Keratinocyte (primary cell): ENCODE measurements at regions not wholly inside any gene's neighbourhood (a gene's known extent, or its start where the extent isn't known, plus 50 kb on each side); places are given as distances from the start of the nearest gene placed in this dataset.

Experiments
- DNase-seq: peaks from one replicate; pipeline ENCODE4 v3.0.0-alpha.2; 2011; ENCODE audit warnings: low read depth, missing footprints, low spot score
- FAIRE-seq: peaks from 2 replicates; lab custom pipeline; 2011; peaks lifted over from hg19 to GRCh38; lab: Jason Lieb, UNC
- H2AFZ ChIP-seq: 2 replicates; pipeline ENCODE4 v1.6.0; 2012; ENCODE audit warnings: low read length, control low read depth, inconsistent platforms; ENCODE audit not compliant: control insufficient read depth
- H3K27ac ChIP-seq: 2 replicates; pipeline ENCODE4 v1.5.1; 2011; ENCODE audit warnings: low read length; ENCODE audit not compliant: control insufficient read depth, insufficient read depth
- H3K27me3 ChIP-seq: 3 replicates; pipeline ENCODE4 v1.6.0; 2011; ENCODE audit warnings: low read length; ENCODE audit not compliant: control insufficient read depth, insufficient read depth; ENCODE audit errors: extremely low read depth
- H3K36me3 ChIP-seq, 2 experiments: 2 replicates in 1 of 2; 3 replicates in 1 of 2; pipeline ENCODE4 v1.5.1; 2011; ENCODE audit warnings: low read length in 2 of 2, mild to moderate bottlenecking in 1 of 2; ENCODE audit not compliant: control insufficient read depth in 2 of 2, insufficient read depth in 2 of 2; ENCODE audit errors: extremely low read depth in 1 of 2
- H3K4me1 ChIP-seq: 3 replicates; pipeline ENCODE4 v1.5.1; 2011; ENCODE audit warnings: low read length; ENCODE audit not compliant: control insufficient read depth, insufficient read depth; ENCODE audit errors: extremely low read depth
- H3K4me2 ChIP-seq: 3 replicates; pipeline ENCODE4 v1.6.0; 2011; ENCODE audit warnings: low read depth, low read length; ENCODE audit not compliant: control insufficient read depth, insufficient read depth; ENCODE audit errors: extremely low read depth
- H3K4me3 ChIP-seq, 3 experiments: fragments of 200-600 bp in 1 of 3; sonication (generic) in 1 of 3; 2 replicates in 2 of 3; 3 replicates in 1 of 3; pipeline ENCODE4 v1.5.1; 2011 to 2016; ENCODE audit warnings: low read length in 3 of 3, mild to moderate bottlenecking in 3 of 3, control low read depth in 2 of 3, inconsistent platforms in 1 of 3, low read depth in 1 of 3, mixed read lengths in 1 of 3, mixed run types in 1 of 3, moderate library complexity in 1 of 3; ENCODE audit not compliant: control insufficient read depth in 2 of 3, insufficient read depth in 2 of 3; ENCODE audit errors: extremely low read depth in 1 of 3
- H3K79me2 ChIP-seq: 2 replicates; pipeline ENCODE4 v1.6.0; 2012; ENCODE audit warnings: low read length; ENCODE audit not compliant: control insufficient read depth, insufficient read depth
- H3K9ac ChIP-seq: 3 replicates; pipeline ENCODE4 v1.6.0; 2011; ENCODE audit warnings: low read length; ENCODE audit not compliant: control insufficient read depth, insufficient read depth; ENCODE audit errors: extremely low read depth
- H3K9me1 ChIP-seq: 3 replicates; pipeline ENCODE4 v1.6.0; 2011; ENCODE audit warnings: low read length; ENCODE audit not compliant: control insufficient read depth, insufficient read depth; ENCODE audit errors: extremely low read depth
- H3K9me3 ChIP-seq: 2 replicates; pipeline ENCODE4 v1.5.1; 2012; ENCODE audit warnings: low read depth, low read length; ENCODE audit not compliant: control insufficient read depth
- H4K20me1 ChIP-seq: 3 replicates; pipeline ENCODE4 v1.6.0; 2011; ENCODE audit warnings: low read length; ENCODE audit not compliant: control insufficient read depth, insufficient read depth; ENCODE audit errors: extremely low read depth
- EZH2 ChIP-seq: IDR thresholded peaks from one replicate; pipeline ENCODE4 v1.6.1; 2012; ENCODE audit warnings: inconsistent platforms, mild to moderate bottlenecking, low read length, moderate library complexity
- dilution Hi-C: fragments of 300-500 bp; cut with MboI; formaldehyde crosslinking; loops from one replicate; pipeline ENCODE4 v1.7.0; 2020; ENCODE audit warnings: low sequenced_read_pairs; ENCODE audit not compliant: extremely low pct_ligation_motif_present
- TF ChIP-seq, protein P1 (sequence below), 3 experiments: IDR thresholded peaks in 1 of 3; conservative IDR thresholded peaks in 1 of 3; optimal IDR thresholded peaks in 1 of 3; 2 replicates in 2 of 3; 3 replicates in 1 of 3; pipeline versions ENCODE3 to v1.5.1; 2011; ENCODE audit warnings: low read length in 3 of 3, mild to moderate bottlenecking in 3 of 3, moderate library complexity in 2 of 3, control low read depth in 1 of 3, inconsistent platforms in 1 of 3; ENCODE audit not compliant: insufficient read depth in 2 of 3; ENCODE audit errors: extremely low read depth in 1 of 3

DNA sequence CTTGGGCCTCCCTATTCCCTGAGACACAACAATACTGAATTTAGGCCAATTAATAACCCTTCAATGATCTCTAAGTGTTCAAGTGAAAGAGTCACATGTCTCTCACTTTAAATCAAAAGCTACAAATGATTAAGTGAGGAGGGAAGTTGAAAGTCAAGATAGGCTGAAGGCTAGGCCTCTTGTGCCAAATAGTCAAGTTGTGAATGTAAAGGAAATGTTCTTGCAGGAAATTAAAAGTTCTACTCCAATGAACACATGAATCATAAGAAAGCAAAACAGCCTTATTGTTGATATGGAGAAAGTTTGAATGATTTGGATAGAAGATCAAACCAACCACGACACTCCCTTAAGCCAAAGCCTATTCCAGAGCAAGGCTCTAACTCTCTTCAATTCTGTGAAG lies 286.9 kb downstream of the MEIS1 start:
- Histone ChIP-seq H3K79me2 (no peaks in the 10 kb centered on the region), H3K4me3 (no peak overlapping the region), H3K27ac (no peak overlapping the region), H4K20me1 (no peaks in the 10 kb centered on the region), H3K4me2 (no peak overlapping the region), H3K9ac (no peak overlapping the region), H2AFZ (no peak overlapping the region), H3K9me1 (no peaks in the 10 kb centered on the region), H3K27me3 (no peaks in the 10 kb centered on the region), H3K36me3 (no peaks in the 10 kb centered on the region), H3K9me3 (no peaks in the 10 kb centered on the region), H3K4me1 (no peaks in the 10 kb centered on the region)
- DNase-seq (no peak), FAIRE-seq (no peak)
- dilution Hi-C loops, result no loop called here
- TF ChIP-seq, protein P1, sequence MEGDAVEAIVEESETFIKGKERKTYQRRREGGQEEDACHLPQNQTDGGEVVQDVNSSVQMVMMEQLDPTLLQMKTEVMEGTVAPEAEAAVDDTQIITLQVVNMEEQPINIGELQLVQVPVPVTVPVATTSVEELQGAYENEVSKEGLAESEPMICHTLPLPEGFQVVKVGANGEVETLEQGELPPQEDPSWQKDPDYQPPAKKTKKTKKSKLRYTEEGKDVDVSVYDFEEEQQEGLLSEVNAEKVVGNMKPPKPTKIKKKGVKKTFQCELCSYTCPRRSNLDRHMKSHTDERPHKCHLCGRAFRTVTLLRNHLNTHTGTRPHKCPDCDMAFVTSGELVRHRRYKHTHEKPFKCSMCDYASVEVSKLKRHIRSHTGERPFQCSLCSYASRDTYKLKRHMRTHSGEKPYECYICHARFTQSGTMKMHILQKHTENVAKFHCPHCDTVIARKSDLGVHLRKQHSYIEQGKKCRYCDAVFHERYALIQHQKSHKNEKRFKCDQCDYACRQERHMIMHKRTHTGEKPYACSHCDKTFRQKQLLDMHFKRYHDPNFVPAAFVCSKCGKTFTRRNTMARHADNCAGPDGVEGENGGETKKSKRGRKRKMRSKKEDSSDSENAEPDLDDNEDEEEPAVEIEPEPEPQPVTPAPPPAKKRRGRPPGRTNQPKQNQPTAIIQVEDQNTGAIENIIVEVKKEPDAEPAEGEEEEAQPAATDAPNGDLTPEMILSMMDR (optimal IDR thresholded peaks at IDR 0.05 in 1 of 3, IDR thresholded peaks at IDR 0.05 in 1 of 3, conservative IDR thresholded peaks at IDR 0.05 in 1 of 3; ENCODE audit: extremely low read depth in 1 of 3, insufficient read depth in 2 of 3, low read length in 3 of 3), result no peak
- no peak for TF ChIP-seq EZH2

DNA sequence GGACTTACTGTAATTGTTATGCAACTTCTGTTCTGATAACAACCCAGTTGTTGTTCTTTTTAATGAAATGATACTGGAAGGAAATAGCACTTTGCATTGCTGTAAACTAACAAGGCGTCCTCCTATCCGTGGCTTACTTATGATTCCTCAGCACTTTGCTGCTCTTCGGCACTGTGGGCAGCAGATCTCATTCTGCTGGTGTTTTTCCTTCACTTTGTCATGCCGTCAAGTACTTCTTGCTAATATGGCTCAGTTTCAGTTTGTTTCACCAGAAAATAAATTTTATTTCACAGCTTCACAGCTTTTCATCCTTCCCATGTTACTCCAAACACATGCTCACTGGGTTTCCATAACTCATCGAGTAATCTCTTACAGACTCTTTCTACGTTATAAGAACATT lies 289.3 kb downstream of the MEIS1 start:
- Histone ChIP-seq H3K4me2 (no peak overlapping the region), H3K4me1 (no peaks in the 10 kb centered on the region), H4K20me1 (no peaks in the 10 kb centered on the region), H3K9ac (no peak overlapping the region), H3K27ac (no peak overlapping the region), H3K27me3 (no peaks in the 10 kb centered on the region), H3K4me3 (no peak overlapping the region), H2AFZ (no peak overlapping the region), H3K36me3 (no peaks in the 10 kb centered on the region), H3K9me1 (no peaks in the 10 kb centered on the region), H3K79me2 (no peaks in the 10 kb centered on the region), H3K9me3 (no peaks in the 10 kb centered on the region)
- TF ChIP-seq, protein P1 (optimal IDR thresholded peaks at IDR 0.05 in 1 of 3, IDR thresholded peaks at IDR 0.05 in 1 of 3, conservative IDR thresholded peaks at IDR 0.05 in 1 of 3; ENCODE audit: extremely low read depth in 1 of 3, insufficient read depth in 2 of 3, low read length in 3 of 3), result no peak
- TF ChIP-seq EZH2, result no peak
- dilution Hi-C loops, result no loop called here
- FAIRE-seq (no peak), DNase-seq (no peak)
